Activated T-helper 1 cell treated with anti-CD3 and anti-CD28 coated beads, Interleukin-12 subunit alpha, Interleukin-12 subunit beta, Interleukin-2, Interleukin-4 antibody, amounts not matched to agents 30 ng/mL and 10 ng/mL and 1 ng/mL, durations not matched to agents 14 hours and 24 hours and 36 hours (primary cell): ENCODE measurements at regions not wholly inside any gene's neighbourhood (a gene's known extent, or its start where the extent isn't known, plus 50 kb on each side); places are given as distances from the start of the nearest gene placed in this dataset.

Experiments used
- DNase-seq: peaks from one replicate; pipeline ENCODE4 v3.0.0; 2021; ENCODE audit warnings: low spot score
- H3K27ac Mint-ChIP-seq: one replicate; pipeline ENCODE4 v1.8.0; 2021; ENCODE audit warnings: mild to moderate bottlenecking, mixed read lengths
- H3K27me3 Mint-ChIP-seq: one replicate; pipeline ENCODE4 v1.8.0; 2022; ENCODE audit warnings: mild to moderate bottlenecking, moderate library complexity, mixed read lengths; ENCODE audit not compliant: insufficient read depth
- H3K36me3 Mint-ChIP-seq: one replicate; pipeline ENCODE4 v1.8.0; 2021; ENCODE audit warnings: low read depth, mixed read lengths
- H3K4me1 Mint-ChIP-seq: one replicate; pipeline ENCODE4 v1.8.0; 2021; ENCODE audit warnings: low read depth, mixed read lengths
- H3K4me3 Mint-ChIP-seq: one replicate; pipeline ENCODE4 v1.8.0; 2021; ENCODE audit warnings: mild to moderate bottlenecking, moderate library complexity, mixed read lengths
- H3K9me3 Mint-ChIP-seq: one replicate; pipeline ENCODE4 v1.8.0; 2021; ENCODE audit warnings: mixed read lengths
- intact Hi-C: fragments of 100-400 bp; cut with micrococcal nuclease; formaldehyde crosslinking; loops from one replicate; pipeline ENCODE4 v1.15.1; 2024

GRCh38 chr13:59230484-59231264 is 933.1 kb downstream of the DIAPH3 start:
- H3K36me3 Mint-ChIP-seq = no peaks in the 10 kb centered on the region
- H3K27me3 Mint-ChIP-seq = no peaks in the 10 kb centered on the region
- H3K27ac Mint-ChIP-seq = no peak overlapping the region
- no peak for DNase-seq
- peaks cover 5% of the 10 kb centered on the region for H3K9me3 Mint-ChIP-seq
- no peak overlapping the region for H3K4me3 Mint-ChIP-seq
- intact Hi-C loops = no loop called here
- H3K4me1 Mint-ChIP-seq = peaks cover 6% of the 10 kb centered on the region

- no peak for DNase-seq
- Mint-ChIP-seq H3K27ac (no peak overlapping the region), H3K4me1 (no peaks in the 10 kb centered on the region), H3K36me3 (no peaks in the 10 kb centered on the region), H3K27me3 (peaks cover 2% of the 10 kb centered on the region), H3K9me3 (no peaks in the 10 kb centered on the region), H3K4me3 (no peak overlapping the region)
- intact Hi-C loops = no loop called here
Observed at GRCh38 chr13:59236309-59236919, 927.3 kb downstream of the DIAPH3 start.

GRCh38 chr13:59236944-59237343 is 926.8 kb downstream of the DIAPH3 start:
- DNase-seq = no peak
- Mint-ChIP-seq H3K27ac (no peak overlapping the region), H3K36me3 (no peaks in the 10 kb centered on the region), H3K4me3 (no peak overlapping the region), H3K4me1 (no peaks in the 10 kb centered on the region), H3K9me3 (no peaks in the 10 kb centered on the region), H3K27me3 (peaks cover 2% of the 10 kb centered on the region)
- intact Hi-C loops = no loop called here

GRCh38 chr13:59247171-59247570 is 916.6 kb downstream of the DIAPH3 start:
- intact Hi-C loops = no loop called here
- no peak overlapping the region for H3K27ac Mint-ChIP-seq
- H3K9me3 Mint-ChIP-seq = no peaks in the 10 kb centered on the region
- no peak overlapping the region for H3K4me3 Mint-ChIP-seq
- no peaks in the 10 kb centered on the region for H3K27me3 Mint-ChIP-seq
- no peaks in the 10 kb centered on the region for H3K4me1 Mint-ChIP-seq
- DNase-seq = no peak
- no peaks in the 10 kb centered on the region for H3K36me3 Mint-ChIP-seq

GRCh38 chr13:59250336-59251189 is 913.2 kb downstream of the DIAPH3 start:
- Mint-ChIP-seq H3K4me1 (no peaks in the 10 kb centered on the region), H3K9me3 (no peaks in the 10 kb centered on the region), H3K27me3 (peaks cover 3% of the 10 kb centered on the region), H3K36me3 (no peaks in the 10 kb centered on the region), H3K27ac (no peak overlapping the region), H3K4me3 (no peak overlapping the region)
- DNase-seq = no peak
- intact Hi-C loops = no loop called here

GRCh38 chr13:59259165-59260000 is 904.3 kb downstream of the DIAPH3 start:
- intact Hi-C loops = no loop called here
- Mint-ChIP-seq H3K4me1 (no peaks in the 10 kb centered on the region), H3K4me3 (no peak overlapping the region), H3K36me3 (no peaks in the 10 kb centered on the region), H3K27ac (no peak overlapping the region), H3K27me3 (peaks cover 3% of the 10 kb centered on the region), H3K9me3 (no peaks in the 10 kb centered on the region)
- no peak for DNase-seq

- no peak overlapping the region for H3K27ac Mint-ChIP-seq
- no peak overlapping the region for H3K4me3 Mint-ChIP-seq
- DNase-seq = no peak
- intact Hi-C loops = no loop called here
- H3K36me3 Mint-ChIP-seq = no peaks in the 10 kb centered on the region
- H3K4me1 Mint-ChIP-seq = no peaks in the 10 kb centered on the region
- H3K9me3 Mint-ChIP-seq = no peaks in the 10 kb centered on the region
- no peaks in the 10 kb centered on the region for H3K27me3 Mint-ChIP-seq
Observed at GRCh38 chr13:59261928-59262488, 901.7 kb downstream of the DIAPH3 start.

- intact Hi-C loops = no loop called here
- no peaks in the 10 kb centered on the region for H3K27me3 Mint-ChIP-seq
- no peaks in the 10 kb centered on the region for H3K9me3 Mint-ChIP-seq
- no peaks in the 10 kb centered on the region for H3K4me1 Mint-ChIP-seq
- no peak overlapping the region for H3K4me3 Mint-ChIP-seq
- H3K27ac Mint-ChIP-seq = no peak overlapping the region
- DNase-seq = no peak
- H3K36me3 Mint-ChIP-seq = no peaks in the 10 kb centered on the region
Observed at GRCh38 chr13:59263531-59263930, 900.2 kb downstream of the DIAPH3 start.

- no peak overlapping the region for H3K4me3 Mint-ChIP-seq
- H3K27me3 Mint-ChIP-seq = no peaks in the 10 kb centered on the region
- H3K36me3 Mint-ChIP-seq = no peaks in the 10 kb centered on the region
- intact Hi-C loops = no loop called here
- no peaks in the 10 kb centered on the region for H3K4me1 Mint-ChIP-seq
- DNase-seq = no peak
- no peaks in the 10 kb centered on the region for H3K9me3 Mint-ChIP-seq
- H3K27ac Mint-ChIP-seq = no peak overlapping the region
Observed at GRCh38 chr13:59266478-59267063, 897.2 kb downstream of the DIAPH3 start.

- intact Hi-C loops = no loop called here
- H3K4me3 Mint-ChIP-seq = no peak overlapping the region
- no peaks in the 10 kb centered on the region for H3K4me1 Mint-ChIP-seq
- no peaks in the 10 kb centered on the region for H3K27me3 Mint-ChIP-seq
- no peak overlapping the region for H3K27ac Mint-ChIP-seq
- H3K9me3 Mint-ChIP-seq = no peaks in the 10 kb centered on the region
- DNase-seq = no peak
- no peaks in the 10 kb centered on the region for H3K36me3 Mint-ChIP-seq
Observed at GRCh38 chr13:59269476-59269875, 894.3 kb downstream of the DIAPH3 start.

GRCh38 chr13:59270327-59270726 is 893.4 kb downstream of the DIAPH3 start:
- Mint-ChIP-seq H3K4me1 (no peaks in the 10 kb centered on the region), H3K27me3 (no peaks in the 10 kb centered on the region), H3K36me3 (no peaks in the 10 kb centered on the region), H3K9me3 (no peaks in the 10 kb centered on the region), H3K4me3 (no peak overlapping the region), H3K27ac (no peak overlapping the region)
- intact Hi-C loops = no loop called here
- DNase-seq = no peak
